GM19193 (cell line): ENCODE measurements at regions not wholly inside any gene's neighbourhood (a gene's known extent, or its start where the extent isn't known, plus 50 kb on each side); places are given as distances from the start of the nearest gene placed in this dataset.

Experiments
- POLR2A ChIP-seq: IDR thresholded peaks from 4 replicates; pipeline ENCODE4 v1.6.1; 2011; ENCODE audit not compliant: insufficient read depth, insufficient read length; ENCODE audit errors: extremely low read depth

GRCh38 chr5:74542482-74542881, 98.0 kb downstream of the ENC1 start:
- no peak for TF ChIP-seq POLR2A

- no peak for TF ChIP-seq POLR2A
Observed at GRCh38 chr5:74541381-74541781, 99.1 kb downstream of the ENC1 start.

GRCh38 chr5:74540622-74541021, 99.9 kb downstream of the ENC1 start:
- TF ChIP-seq POLR2A = no peak

- TF ChIP-seq POLR2A = no peak
Observed at GRCh38 chr5:74539986-74540385, 100.5 kb downstream of the ENC1 start.

GRCh38 chr5:74538206-74538661, 102.3 kb downstream of the ENC1 start:
- no peak for TF ChIP-seq POLR2A

GRCh38 chr5:74536658-74537057, 103.9 kb downstream of the ENC1 start:
- TF ChIP-seq POLR2A = no peak

- TF ChIP-seq POLR2A = no peak
Observed at GRCh38 chr5:74535926-74536325, 104.6 kb downstream of the ENC1 start.

GRCh38 chr5:74534397-74535129, 106.0 kb downstream of the ENC1 start:
- TF ChIP-seq POLR2A = no peak

GRCh38 chr5:74530326-74531050, 110.0 kb downstream of the ENC1 start:
- TF ChIP-seq POLR2A = no peak

- no peak for TF ChIP-seq POLR2A
Observed at GRCh38 chr5:74529101-74529500, 111.4 kb downstream of the ENC1 start.

GRCh38 chr5:74526111-74526510, 114.4 kb downstream of the ENC1 start:
- no peak for TF ChIP-seq POLR2A

GRCh38 chr5:74521401-74521800, 119.1 kb downstream of the ENC1 start:
- no peak for TF ChIP-seq POLR2A

- TF ChIP-seq POLR2A = no peak
Observed at GRCh38 chr5:74519679-74520078, 120.8 kb downstream of the ENC1 start.

GRCh38 chr5:74519161-74519571, 121.4 kb downstream of the ENC1 start:
- no peak for TF ChIP-seq POLR2A

GRCh38 chr5:74517700-74518099, 122.8 kb downstream of the ENC1 start:
- no peak for TF ChIP-seq POLR2A

- TF ChIP-seq POLR2A = no peak
Observed at GRCh38 chr5:74516211-74516636, 124.3 kb downstream of the ENC1 start.
